Panc1 (cell line): ENCODE measurements at regions not wholly inside any gene's neighbourhood (a gene's known extent, or its start where the extent isn't known, plus 50 kb on each side); places are given as distances from the start of the nearest gene placed in this dataset.

Experiments used
- CTCF ChIP-seq: fragments of 450-650 bp; IDR thresholded peaks from 2 replicates; pipeline ENCODE4 v1.5.1; 2017; ENCODE audit warnings: mild to moderate bottlenecking
- POLR2AphosphoS5 ChIP-seq: IDR thresholded peaks from 2 replicates; pipeline ENCODE4 v1.6.1; 2012; ENCODE audit warnings: mild to moderate bottlenecking, low read depth, low read length, moderate library complexity
- TCF7L2 ChIP-seq: IDR thresholded peaks from 2 replicates; pipeline ENCODE4 v1.6.1; 2011; ENCODE audit warnings: mild to moderate bottlenecking, low read depth, low read length, inconsistent platforms
- TF ChIP-seq, protein P1 (sequence below), 2 experiments: IDR thresholded peaks; 2 replicates each; pipeline ENCODE4 v1.6.1; 2011 to 2012; ENCODE audit warnings: low read depth in 2 of 2, control low read depth in 1 of 2, low read length in 1 of 2, mild to moderate bottlenecking in 1 of 2, moderate library complexity in 1 of 2; ENCODE audit not compliant: insufficient read depth in 1 of 2

DNA sequence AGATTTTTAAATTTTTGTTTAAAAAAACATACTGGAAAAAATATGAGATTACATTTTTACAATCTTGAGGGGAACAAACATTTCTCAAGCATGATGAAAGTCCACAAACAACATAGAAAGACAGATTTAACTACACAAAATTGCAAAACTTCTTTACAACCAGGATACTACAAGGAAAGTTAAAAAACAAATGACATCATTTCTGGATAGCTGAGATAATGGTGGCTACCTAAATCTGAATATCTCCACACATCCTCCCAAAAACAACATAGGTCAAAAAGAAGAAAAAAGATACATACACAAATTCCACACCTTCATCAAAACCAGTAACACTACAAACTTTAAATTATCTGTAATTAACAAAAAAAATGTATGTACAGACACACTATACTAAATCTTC, 120.8 kb upstream of the TNPO1 start:
- TF ChIP-seq TCF7L2 (no peak), CTCF (no peak), POLR2AphosphoS5 (no peak)
- TF ChIP-seq, protein P1, sequence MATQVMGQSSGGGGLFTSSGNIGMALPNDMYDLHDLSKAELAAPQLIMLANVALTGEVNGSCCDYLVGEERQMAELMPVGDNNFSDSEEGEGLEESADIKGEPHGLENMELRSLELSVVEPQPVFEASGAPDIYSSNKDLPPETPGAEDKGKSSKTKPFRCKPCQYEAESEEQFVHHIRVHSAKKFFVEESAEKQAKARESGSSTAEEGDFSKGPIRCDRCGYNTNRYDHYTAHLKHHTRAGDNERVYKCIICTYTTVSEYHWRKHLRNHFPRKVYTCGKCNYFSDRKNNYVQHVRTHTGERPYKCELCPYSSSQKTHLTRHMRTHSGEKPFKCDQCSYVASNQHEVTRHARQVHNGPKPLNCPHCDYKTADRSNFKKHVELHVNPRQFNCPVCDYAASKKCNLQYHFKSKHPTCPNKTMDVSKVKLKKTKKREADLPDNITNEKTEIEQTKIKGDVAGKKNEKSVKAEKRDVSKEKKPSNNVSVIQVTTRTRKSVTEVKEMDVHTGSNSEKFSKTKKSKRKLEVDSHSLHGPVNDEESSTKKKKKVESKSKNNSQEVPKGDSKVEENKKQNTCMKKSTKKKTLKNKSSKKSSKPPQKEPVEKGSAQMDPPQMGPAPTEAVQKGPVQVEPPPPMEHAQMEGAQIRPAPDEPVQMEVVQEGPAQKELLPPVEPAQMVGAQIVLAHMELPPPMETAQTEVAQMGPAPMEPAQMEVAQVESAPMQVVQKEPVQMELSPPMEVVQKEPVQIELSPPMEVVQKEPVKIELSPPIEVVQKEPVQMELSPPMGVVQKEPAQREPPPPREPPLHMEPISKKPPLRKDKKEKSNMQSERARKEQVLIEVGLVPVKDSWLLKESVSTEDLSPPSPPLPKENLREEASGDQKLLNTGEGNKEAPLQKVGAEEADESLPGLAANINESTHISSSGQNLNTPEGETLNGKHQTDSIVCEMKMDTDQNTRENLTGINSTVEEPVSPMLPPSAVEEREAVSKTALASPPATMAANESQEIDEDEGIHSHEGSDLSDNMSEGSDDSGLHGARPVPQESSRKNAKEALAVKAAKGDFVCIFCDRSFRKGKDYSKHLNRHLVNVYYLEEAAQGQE (IDR thresholded peaks at IDR 0.05; ENCODE audit: insufficient read depth in 1 of 2, low read depth in 2 of 2, low read length in 1 of 2) = no peak
